Urothelium cell line (cell line): ENCODE measurements at regions not wholly inside any gene's neighbourhood (a gene's known extent, or its start where the extent isn't known, plus 50 kb on each side); places are given as distances from the start of the nearest gene placed in this dataset.
A peak's percentile ranks its signal among the peaks of the same experiment; 100 is the strongest.

Experiments
- DNase-seq: peaks from one replicate; pipeline ENCODE4 v3.0.0; 2011; ENCODE audit warnings: low spot score, mixed read lengths
- FAIRE-seq: peaks from 2 replicates; lab custom pipeline; 2011; peaks lifted over from hg19 to GRCh38; lab: Jason Lieb, UNC

DNA sequence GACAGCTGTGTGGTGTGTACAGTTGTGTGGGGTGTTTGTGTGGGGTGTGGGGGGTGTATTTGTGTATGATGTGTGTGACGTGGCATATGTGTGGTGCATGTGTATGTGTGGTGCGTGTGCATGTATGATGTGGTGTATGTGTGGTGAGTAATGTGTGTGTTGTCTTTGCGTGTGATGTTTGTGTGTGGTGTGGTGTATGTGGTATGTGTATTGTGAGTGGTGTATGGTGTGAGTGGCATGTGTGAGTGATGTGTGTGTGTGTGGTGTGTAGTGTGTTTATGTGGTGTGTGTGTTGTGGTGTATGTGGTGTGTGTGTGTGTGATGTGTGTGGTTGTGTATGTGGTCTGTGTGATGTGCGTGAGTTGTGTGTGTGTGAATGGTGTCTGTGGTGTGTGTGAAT, 191.1 kb downstream of the MELK start:
- DNase-seq (no peak), FAIRE-seq (no peak)

DNA sequence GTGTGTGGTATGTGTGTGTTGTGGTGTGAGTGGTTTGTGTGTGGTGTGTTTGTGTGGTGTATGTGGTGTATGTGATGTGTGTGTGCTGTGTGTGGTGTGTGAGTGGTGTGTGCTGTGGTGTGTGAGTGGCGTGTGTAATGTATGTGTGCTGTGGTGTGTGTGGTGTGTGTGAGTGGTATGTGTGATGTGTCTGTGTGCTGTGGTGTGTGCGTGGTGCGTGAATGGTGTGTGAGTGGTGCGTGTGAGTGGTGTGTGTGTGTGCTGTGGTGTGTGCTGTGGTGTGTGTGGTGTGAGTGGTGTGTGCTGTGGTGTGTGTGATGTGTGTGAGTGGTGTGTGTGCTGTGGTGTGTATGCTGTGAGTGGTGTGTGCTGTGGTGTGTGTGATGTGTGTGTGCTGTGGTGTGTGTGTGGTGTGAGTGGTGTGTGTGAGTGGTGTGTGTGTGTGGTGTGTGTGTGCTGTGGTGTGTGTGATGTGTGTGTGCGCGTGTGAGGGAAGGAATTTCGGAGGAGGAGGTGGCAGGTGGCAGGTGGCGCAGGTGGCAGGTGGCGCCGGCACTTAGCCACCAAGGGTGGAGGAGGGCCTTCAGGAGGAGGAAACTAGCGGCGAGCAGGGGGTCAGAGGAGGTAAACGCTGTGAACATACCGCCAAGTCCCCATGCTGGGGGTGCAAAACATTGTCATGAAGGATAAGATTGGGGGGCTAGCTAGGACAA, 191.8 kb downstream of the MELK start:
- DNase-seq (no peak), FAIRE-seq (peak; percentile 100)

DNA sequence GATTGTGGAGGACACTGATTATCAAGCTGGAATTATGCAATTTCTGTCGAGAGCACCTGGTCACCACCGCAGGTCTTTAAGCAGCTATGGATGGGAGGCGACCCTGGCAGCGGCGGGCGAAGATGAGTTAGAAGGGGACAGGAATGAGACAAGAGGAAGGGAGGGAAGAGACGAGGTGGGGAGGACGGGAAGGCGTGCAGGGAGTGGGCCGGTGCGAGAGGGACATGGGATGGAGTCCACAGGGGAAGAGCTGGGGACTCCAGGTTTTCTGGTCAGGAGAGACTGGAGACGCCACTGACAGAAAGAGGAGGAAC, 192.3 kb downstream of the MELK start:
- DNase-seq, result no peak

DNA sequence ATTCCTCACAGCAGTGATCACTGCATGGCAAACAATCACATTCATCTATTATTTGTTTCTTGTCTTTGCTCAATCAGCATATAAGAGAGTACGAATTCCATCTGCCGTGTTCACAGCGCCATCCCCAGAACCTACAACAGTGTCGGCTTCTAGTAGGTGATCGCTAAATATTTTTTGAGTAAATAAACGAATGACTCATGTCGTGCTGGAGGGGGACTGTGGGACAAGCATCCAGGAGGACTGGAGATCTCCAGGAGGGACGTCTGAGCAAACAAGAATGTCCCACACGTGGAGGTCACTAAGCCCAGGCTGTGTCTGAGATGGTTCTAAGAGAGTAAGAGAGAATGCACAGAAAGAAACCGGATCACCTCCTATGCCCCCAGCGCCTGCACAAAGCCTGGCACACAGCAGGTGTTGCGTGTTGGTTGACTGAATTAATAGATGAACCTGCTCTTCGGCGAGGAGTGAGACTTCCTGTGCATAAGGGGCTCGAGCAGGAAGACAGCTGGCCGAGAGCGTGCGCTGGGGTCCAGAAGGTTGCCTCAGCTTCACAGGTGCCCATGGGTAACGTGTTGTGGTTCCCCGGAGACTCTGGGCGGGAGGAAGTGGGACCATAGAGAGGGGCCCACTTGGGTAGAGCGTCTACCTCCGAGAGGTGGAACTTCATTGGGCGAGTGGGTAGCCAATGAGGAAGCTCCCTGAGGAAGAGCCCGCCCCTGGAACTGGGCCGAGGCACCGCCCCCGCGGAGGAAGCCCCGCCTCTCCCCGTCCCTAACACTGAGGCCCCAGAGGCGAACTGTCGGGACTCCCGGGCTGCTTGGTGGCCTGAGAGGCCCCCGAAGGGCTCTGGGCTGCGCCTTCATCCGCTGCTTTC, 193.0 kb downstream of the MELK start:
- DNase-seq (peak; percentile 94), FAIRE-seq (peak; percentile 44)

More for the DNA sequence above, 192.3 kb downstream of the MELK start:
- peak; percentile 32 for FAIRE-seq

DNA sequence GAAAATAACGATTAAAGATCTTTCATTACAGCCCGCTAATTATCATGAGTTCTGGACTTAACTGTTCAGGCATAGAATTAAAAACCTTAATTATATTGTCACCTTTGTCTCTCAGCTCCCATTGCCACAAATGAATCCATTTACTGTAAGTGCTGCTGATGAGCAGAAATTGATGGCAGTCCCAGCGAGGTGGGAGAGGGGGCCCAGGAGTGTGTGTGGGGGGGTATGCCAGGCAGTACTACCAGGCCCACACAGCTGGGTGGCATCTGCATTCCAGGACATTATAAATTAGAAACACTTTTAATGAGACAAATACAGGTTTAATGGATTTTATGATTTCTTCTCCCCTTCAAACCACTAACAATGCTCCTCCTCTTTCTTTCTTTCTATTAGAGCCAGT, 196.0 kb downstream of the MELK start:
- DNase-seq (no peak), FAIRE-seq (no peak)

DNA sequence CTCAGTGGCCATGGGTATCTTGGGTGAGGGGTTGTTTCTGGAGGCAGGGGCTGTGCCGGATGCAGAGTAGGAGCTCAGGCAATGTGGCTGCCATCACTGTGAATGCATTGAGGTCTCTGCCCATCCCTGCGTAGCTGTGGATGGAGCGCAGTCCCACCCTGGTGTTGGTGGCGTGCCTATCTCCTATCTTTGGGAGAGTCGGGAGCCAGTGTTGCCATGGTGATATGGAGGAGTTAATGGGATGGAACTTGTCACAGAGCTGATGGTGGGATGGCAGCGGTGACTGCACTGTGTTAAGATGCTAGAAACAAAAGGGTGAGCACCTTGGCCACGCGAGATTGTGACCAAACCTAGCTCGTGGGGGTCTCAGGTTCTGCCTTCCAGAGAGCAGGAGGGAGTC, 197.3 kb downstream of the MELK start:
- peak; percentile 53 for FAIRE-seq
- DNase-seq, result no peak

DNA sequence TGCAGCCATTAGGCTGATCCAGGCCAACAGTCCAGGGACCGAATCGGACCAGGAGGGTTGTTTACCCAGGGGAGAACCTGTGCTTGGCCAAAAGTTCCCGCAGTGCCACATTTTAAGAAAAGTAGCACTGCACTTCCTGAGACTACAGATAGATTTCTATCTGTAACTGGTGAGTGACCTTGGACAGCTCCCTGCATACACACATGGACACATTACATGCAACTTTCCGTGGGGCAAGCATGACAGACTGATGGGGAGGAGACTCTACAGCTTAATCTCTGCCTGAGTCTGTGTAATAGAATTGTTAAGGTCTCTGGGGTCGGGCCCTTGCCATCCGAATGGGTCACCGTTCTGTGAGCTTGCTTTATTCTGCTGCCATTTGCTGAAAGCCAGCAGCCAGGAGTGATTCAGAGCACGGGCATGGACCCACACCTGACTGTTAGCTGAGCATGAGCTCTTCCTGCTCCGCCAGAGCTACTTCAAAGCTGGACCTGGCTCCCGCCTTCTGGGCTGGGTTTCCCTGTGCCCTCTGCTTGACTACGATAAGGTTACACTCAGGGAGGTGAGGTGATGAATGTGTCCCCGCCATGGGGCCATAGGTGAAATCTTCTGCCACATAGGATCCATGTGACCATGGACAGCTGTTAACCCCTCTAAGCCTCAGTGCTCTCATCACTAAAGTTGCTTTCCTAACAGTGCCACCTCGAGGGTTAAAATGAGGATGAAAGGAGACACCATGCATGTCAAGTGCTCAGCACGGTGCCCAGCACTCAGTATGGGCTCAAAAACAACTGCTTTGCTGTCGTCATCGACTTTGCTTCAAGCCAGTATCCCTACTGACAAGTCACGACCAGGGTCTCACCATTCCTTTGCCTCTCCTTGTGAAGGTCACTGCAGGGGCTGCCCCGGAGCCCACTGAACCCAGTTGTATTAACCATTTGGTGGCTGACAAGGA, 200.0 kb downstream of the MELK start:
- peak; percentile 49 for DNase-seq
- no peak for FAIRE-seq

DNA sequence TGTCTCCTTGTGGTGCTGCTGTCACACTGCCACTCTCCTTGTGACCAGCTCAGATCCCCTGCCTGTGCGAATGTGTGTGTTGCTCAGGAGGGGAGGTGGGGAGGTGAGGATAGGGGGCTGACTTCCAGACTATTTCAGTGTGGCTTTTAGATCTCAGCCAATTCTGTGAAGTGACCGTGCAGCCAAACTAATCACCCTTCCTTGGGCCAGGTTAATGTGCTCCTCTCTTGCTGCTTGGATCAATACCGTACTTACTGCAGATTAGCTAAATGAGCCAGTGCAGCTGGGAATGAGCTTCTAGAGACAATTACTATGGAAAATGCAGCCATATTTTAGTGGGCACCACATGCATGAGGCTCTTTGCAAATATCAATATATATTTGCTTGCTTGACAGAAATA, 206.0 kb downstream of the MELK start:
- no peak for FAIRE-seq

DNA sequence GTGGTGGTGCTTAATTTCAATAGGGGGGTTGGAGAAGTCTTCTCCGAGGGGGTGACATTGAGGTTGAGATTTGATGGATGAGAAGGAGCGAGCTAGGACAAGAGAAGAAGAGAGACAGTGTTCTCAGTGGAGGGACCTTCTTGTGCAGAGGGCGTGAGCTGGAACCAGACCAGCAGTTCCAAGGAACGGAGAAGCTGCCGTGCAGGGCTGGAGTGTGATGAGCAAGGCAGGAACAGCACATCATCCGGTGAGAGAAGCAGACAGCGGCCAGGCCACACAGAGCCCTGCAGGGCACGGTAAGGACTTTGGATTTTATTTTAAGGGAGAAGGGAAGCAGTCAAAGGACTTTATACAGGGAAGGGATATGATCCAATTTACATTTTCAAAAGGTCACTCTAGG, 206.9 kb downstream of the MELK start:
- DNase-seq (no peak), FAIRE-seq (no peak)

More for the DNA sequence above, 206.0 kb downstream of the MELK start:
- no peak for DNase-seq

DNA sequence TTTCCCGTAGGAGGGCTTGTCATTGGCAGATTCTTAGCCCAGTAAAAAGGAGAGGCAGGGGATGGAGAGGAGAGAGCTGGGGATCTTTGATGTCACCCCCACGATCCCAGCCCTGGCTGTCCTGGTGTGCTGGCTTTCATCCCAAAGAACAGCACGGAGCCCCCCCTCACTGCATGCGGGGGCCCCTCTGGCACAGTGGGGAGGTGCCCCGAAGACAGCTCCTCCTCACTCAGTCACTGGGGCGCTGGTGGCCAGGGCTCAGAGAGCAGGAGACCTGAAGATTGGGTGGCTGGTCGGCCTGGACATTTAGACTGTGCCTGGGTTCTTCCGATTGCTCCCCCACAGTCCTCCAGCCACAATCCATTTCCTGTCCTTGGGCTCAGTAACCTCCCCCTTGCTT, 207.5 kb downstream of the MELK start:
- no peak for DNase-seq
- FAIRE-seq, result no peak

DNA sequence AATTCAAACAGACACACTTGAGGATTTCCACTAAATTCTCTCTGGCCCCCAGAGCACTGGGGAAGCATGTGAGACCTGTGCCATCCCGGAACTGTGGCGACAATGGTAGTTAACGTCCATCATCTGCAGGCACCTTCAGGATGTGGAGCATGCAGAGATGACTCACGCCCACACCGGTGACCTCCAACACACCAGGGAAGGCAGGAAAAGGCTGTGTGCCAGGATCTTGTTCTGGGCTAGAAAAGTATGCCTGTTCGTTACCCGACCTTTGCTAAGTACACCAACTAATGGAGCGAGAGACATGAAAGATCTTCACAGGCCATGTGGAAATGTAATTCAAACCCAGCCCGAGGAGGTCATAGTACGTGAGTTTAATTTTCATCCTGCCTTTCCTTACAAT, 208.8 kb downstream of the MELK start:
- FAIRE-seq, result peak; percentile 90
- DNase-seq, result peak; percentile 86
